Cardiac muscle cell (in vitro differentiated cells and primary cell): ENCODE measurements at regions not wholly inside any gene's neighbourhood (a gene's known extent, or its start where the extent isn't known, plus 50 kb on each side); places are given as distances from the start of the nearest gene placed in this dataset.

Experiments used
- DNase-seq, 2 donors: peaks; one replicate each; pipeline versions ENCODE4 v3.0.0 to v3.0.0-alpha.2; 2010 to 2017; ENCODE audit warnings: low read depth in 1 of 2, low spot score in 1 of 2
- H3K27ac ChIP-seq: fragments of 200-600 bp; sonication (generic); 2 replicates; pipeline ENCODE4 v1.5.1; 2016
- H3K27me3 ChIP-seq: fragments of 200-600 bp; sonication (generic); 2 replicates; pipeline ENCODE4 v1.6.0; 2016; ENCODE audit warnings: control low read depth
- H3K36me3 ChIP-seq: fragments of 200-600 bp; sonication (generic); 2 replicates; pipeline ENCODE4 v1.5.1; 2016; ENCODE audit warnings: control low read depth
- H3K4me1 ChIP-seq: fragments of 200-600 bp; sonication (generic); 2 replicates; pipeline ENCODE4 v1.8.1; 2017; ENCODE audit warnings: low read depth, mild to moderate bottlenecking, mixed run types
- H3K4me3 ChIP-seq: fragments of 200-600 bp; sonication (generic); 2 replicates; pipeline ENCODE4 v1.5.1; 2016; ENCODE audit warnings: mild to moderate bottlenecking
- H3K9me3 ChIP-seq: fragments of 200-600 bp; sonication (generic); 2 replicates; pipeline ENCODE4 v1.5.1; 2017; ENCODE audit warnings: low read depth, mild to moderate bottlenecking, control low read depth
- TF ChIP-seq, protein P1 (sequence below): IDR thresholded peaks from 2 replicates; pipeline ENCODE4 v1.5.1; 2012; ENCODE audit warnings: low read depth, mild to moderate bottlenecking, low read length

DNA sequence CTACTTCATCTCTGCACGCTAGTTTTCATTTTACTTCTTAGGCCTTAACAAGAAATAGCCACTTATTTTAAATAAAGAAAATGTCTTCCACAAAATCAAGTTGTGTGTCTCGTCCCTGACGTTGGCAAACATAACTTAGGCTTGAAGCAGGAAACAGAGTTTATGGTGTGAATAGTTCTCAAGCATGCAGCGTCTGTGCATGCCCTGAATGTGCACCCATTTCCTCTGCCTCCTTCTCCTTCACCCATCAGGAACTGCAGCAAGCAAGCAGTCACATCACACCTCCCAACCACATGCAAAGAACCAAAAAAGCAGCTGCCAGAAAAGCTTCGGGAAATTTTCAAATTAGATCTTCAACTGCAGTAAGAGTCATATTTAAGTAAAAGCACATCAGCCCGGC, 424.0 kb upstream of the IRX4 start:
- no peaks in the 10 kb centered on the region for H3K9me3 ChIP-seq
- no peak for DNase-seq
- no peak overlapping the region for H3K27ac ChIP-seq
- no peak overlapping the region for H3K4me3 ChIP-seq
- H3K27me3 ChIP-seq, result no peaks in the 10 kb centered on the region
- no peaks in the 10 kb centered on the region for H3K36me3 ChIP-seq
- TF ChIP-seq, protein P1, sequence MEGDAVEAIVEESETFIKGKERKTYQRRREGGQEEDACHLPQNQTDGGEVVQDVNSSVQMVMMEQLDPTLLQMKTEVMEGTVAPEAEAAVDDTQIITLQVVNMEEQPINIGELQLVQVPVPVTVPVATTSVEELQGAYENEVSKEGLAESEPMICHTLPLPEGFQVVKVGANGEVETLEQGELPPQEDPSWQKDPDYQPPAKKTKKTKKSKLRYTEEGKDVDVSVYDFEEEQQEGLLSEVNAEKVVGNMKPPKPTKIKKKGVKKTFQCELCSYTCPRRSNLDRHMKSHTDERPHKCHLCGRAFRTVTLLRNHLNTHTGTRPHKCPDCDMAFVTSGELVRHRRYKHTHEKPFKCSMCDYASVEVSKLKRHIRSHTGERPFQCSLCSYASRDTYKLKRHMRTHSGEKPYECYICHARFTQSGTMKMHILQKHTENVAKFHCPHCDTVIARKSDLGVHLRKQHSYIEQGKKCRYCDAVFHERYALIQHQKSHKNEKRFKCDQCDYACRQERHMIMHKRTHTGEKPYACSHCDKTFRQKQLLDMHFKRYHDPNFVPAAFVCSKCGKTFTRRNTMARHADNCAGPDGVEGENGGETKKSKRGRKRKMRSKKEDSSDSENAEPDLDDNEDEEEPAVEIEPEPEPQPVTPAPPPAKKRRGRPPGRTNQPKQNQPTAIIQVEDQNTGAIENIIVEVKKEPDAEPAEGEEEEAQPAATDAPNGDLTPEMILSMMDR, result no peak
- no peaks in the 10 kb centered on the region for H3K4me1 ChIP-seq

DNA sequence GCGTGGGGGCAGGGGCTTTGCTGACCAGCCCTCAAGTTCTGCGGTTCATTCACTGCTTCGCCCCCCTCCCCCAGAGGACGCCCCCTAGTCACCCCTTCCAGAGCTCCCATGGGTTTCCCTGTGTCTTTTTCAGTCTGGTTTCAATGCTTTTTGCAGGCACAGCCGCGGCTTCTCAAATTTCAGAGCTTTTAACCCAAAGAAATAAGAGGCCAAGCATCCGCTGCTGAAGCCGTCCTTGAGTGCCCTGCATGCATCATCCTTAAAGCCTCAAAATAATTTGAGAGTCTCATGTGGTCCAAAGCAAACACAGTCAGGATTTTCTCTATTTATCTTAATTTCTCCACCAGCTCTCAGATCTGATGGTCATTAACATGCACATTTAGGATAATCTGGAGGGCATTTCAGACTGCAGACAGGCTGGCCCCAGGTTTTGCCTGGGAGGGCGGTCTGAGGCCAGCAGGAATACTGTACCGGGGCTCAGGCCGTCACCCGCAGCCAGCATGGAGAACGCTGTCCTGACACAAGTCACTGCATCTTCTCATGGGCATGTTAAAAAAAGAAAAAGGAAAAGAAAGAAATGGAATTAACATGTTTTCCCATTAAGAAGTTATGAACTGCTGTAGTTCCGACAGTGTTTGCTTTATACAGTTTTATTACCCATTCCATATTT, 420.8 kb upstream of the IRX4 start:
- no peak overlapping the region for H3K4me3 ChIP-seq
- no peaks in the 10 kb centered on the region for H3K36me3 ChIP-seq
- H3K4me1 ChIP-seq, result no peaks in the 10 kb centered on the region
- H3K27me3 ChIP-seq, result no peaks in the 10 kb centered on the region
- no peak for DNase-seq
- TF ChIP-seq, protein P1, result no peak
- no peaks in the 10 kb centered on the region for H3K9me3 ChIP-seq
- H3K27ac ChIP-seq, result no peak overlapping the region

DNA sequence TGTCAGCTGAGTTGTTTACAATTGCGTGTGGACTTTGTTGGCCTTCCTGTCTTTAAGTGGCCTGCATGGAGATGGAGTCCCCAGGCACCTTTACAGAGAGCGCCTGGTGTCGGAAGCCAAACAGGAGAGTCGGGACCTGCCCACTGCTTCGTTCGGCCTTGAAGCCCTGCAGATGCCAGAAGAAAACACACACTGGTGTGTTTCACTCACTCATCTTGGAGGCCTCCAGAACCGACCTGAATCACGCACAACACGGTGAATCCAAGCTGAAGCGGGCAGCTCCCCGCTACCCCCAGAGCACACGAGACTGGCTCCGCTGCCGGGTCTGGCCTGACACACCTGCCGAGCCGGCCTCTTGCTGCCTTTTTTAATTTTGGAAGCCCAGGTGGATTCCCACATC, 419.4 kb upstream of the IRX4 start:
- H3K4me3 ChIP-seq, result no peak overlapping the region
- no peak overlapping the region for H3K27ac ChIP-seq
- H3K9me3 ChIP-seq, result no peaks in the 10 kb centered on the region
- TF ChIP-seq, protein P1, result no peak
- no peak for DNase-seq
- no peaks in the 10 kb centered on the region for H3K36me3 ChIP-seq
- no peaks in the 10 kb centered on the region for H3K4me1 ChIP-seq
- H3K27me3 ChIP-seq, result no peaks in the 10 kb centered on the region

DNA sequence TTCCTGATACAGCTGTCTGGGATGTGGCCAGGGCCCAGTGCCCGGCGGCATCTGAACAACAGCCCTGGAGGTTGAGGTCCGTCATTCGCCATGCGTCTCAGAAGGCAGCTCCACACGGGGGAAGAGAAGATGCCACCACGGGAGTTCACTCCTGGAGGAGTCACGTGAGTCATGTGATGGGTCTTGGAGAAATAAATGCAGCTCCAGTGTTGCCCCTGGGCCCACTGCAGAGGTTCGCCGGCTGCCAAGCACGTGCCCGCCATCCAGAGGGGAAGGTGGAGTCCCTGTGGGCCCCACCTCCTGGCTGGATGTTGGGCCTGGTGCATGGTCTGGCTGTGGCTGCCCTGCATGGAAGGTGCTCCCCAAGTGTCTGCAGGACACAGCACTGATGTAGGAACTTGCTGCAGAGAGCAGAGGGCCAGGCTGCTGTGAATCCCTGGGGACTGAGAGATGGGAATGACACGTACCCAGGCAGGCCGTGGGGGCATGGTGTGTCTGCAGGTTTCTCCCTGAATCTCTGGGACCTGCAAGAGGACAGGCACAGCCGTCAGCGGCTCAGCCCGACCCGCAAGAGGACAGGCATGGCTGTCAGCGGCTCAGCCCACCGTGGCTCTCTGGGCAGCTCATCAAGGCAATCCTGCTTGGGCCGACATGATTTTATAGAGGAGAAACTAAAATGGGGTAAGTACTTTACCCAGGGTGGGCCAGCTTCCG, 418.3 kb upstream of the IRX4 start:
- no peaks in the 10 kb centered on the region for H3K27me3 ChIP-seq
- H3K9me3 ChIP-seq, result no peaks in the 10 kb centered on the region
- no peaks in the 10 kb centered on the region for H3K36me3 ChIP-seq
- no peak overlapping the region for H3K4me3 ChIP-seq
- DNase-seq, result no peak
- H3K4me1 ChIP-seq, result no peaks in the 10 kb centered on the region
- H3K27ac ChIP-seq, result no peak overlapping the region
- TF ChIP-seq, protein P1, result no peak

DNA sequence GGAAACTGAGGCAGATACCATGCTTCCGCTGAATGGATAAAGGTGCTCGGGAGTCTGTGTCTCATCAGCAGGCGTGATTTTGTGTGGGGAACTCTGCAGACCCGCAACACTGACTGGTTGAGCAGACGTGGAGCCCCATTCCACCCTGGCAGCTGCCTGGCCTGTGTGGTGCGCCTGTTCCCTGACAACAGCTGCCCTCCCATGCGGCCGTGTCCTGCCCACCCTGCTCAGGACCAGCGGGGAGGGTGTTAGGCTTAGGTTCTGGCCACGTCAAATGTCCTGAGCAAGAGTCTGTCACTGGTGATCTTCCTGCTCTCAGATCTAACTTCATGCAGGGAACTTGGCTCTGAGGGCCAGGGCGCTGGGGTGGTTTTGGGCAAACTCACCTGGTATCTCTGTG, 417.7 kb upstream of the IRX4 start:
- Histone ChIP-seq H3K27ac (no peak overlapping the region), H3K4me3 (no peak overlapping the region), H3K36me3 (no peaks in the 10 kb centered on the region), H3K4me1 (no peaks in the 10 kb centered on the region), H3K9me3 (no peaks in the 10 kb centered on the region), H3K27me3 (no peaks in the 10 kb centered on the region)
- DNase-seq, result no peak
- TF ChIP-seq, protein P1, result no peak
